RWPE2 (cell line): ENCODE measurements at regions not wholly inside any gene's neighbourhood (a gene's known extent, or its start where the extent isn't known, plus 50 kb on each side); places are given as distances from the start of the nearest gene placed in this dataset.

Experiments used
- ATAC-seq: fragments of 200-7000 bp; cut with Tn5 transposase; 3 replicates; pipeline ENCODE4 v1.9.1; 2021; ENCODE audit warnings: low read depth
- DNase-seq: peaks from one replicate; pipeline ENCODE4 v3.0.0-alpha.2; 2020; ENCODE audit warnings: low spot score
- H3K27ac ChIP-seq: fragments of 450-650 bp; 2 replicates; pipeline ENCODE4 v1.5.1; 2017; ENCODE audit warnings: mild to moderate bottlenecking; ENCODE audit not compliant: poor library complexity, severe bottlenecking
- H3K27me3 ChIP-seq: fragments of 250-450 bp; sonication (Bioruptor Pico); 2 replicates; pipeline ENCODE4 v1.5.1; 2021; ENCODE audit warnings: mild to moderate bottlenecking, moderate library complexity; ENCODE audit not compliant: insufficient read depth, poor library complexity, severe bottlenecking
- H3K36me3 ChIP-seq: fragments of 250-450 bp; sonication (Bioruptor Pico); 2 replicates; pipeline ENCODE4 v1.5.1; 2020; ENCODE audit warnings: low read depth, mild to moderate bottlenecking, moderate library complexity
- H3K4me1 ChIP-seq: fragments of 250-450 bp; sonication (Bioruptor Pico); 2 replicates; pipeline ENCODE4 v1.5.1; 2021; ENCODE audit warnings: mild to moderate bottlenecking, moderate library complexity; ENCODE audit not compliant: insufficient read depth, poor library complexity, severe bottlenecking
- H3K4me3 ChIP-seq: fragments of 250-450 bp; sonication (Bioruptor Pico); 2 replicates; pipeline ENCODE4 v1.5.1; 2021; ENCODE audit warnings: mild to moderate bottlenecking, moderate library complexity; ENCODE audit not compliant: severe bottlenecking
- H3K9me3 ChIP-seq: fragments of 250-450 bp; sonication (Bioruptor Pico); 2 replicates; pipeline ENCODE4 v1.5.1; 2021; ENCODE audit warnings: mild to moderate bottlenecking, moderate library complexity; ENCODE audit not compliant: severe bottlenecking
- CTCF ChIP-seq: fragments of 450-650 bp; IDR thresholded peaks from one replicate; pipeline ENCODE4 v1.5.1; 2017; ENCODE audit warnings: mild to moderate bottlenecking, moderate library complexity; ENCODE audit not compliant: poor library complexity, severe bottlenecking

DNA sequence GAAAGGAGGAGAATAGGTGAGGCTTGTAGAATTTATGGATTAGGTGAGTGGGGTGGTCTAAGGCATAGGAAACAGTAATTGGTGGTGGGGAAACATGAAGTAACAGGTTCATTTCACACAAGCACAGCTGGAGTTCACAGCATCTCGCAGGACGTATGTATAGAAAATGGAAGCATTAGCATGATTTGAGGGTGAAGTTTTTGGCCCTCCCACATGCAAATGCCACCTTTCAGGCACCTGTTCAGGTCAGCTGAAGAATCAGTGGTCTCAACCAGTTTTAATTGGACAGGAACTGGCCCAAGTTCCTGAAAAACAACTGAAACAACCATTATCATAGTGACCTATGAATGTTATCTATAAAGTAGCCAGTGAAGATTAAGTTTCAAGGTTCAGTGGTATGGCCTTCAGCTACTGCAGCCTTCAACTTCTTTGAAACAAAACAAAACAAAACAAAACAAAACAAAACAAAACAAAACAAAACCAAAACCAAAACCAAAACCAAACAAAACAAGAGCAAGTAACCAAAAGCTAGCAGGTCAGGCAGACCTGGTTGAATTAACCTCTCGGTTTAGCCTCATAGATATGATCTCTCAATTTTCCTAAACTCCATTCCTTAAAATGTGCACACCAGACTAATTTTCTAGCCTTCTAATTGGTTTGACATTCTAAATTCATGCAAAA lies 102.1 kb upstream of the SPHKAP start:
- Histone ChIP-seq H3K4me1 (no peaks in the 10 kb centered on the region), H3K27ac (no peak overlapping the region), H3K9me3 (no peaks in the 10 kb centered on the region), H3K27me3 (peaks cover 3% of the 10 kb centered on the region), H3K36me3 (no peaks in the 10 kb centered on the region), H3K4me3 (no peak overlapping the region)
- no peak for ATAC-seq
- DNase-seq, result no peak
- TF ChIP-seq CTCF, result no peak

DNA sequence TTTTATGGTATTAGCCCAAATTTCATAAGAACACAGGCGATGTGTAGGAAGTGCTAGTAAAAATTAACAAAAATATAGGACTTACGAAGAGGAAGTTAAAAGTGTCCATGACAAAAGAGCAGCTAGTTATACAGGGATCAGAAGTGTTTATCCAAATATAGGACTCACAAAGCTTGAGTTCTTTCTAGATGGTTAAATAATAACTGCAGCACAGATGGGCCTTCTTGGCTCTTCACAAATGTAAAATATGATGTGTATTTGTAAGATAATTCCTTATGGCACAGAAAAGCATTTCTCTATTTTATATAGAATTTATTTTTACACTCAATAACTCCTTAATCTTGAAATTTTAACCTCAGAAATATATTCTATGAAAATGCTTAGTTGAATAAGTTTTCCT lies 100.9 kb upstream of the SPHKAP start:
- Histone ChIP-seq H3K4me1 (no peaks in the 10 kb centered on the region), H3K27me3 (peaks cover 3% of the 10 kb centered on the region), H3K27ac (no peak overlapping the region), H3K36me3 (no peaks in the 10 kb centered on the region), H3K4me3 (no peak overlapping the region), H3K9me3 (no peaks in the 10 kb centered on the region)
- DNase-seq, result no peak
- TF ChIP-seq CTCF, result no peak
- no peak for ATAC-seq

- ATAC-seq, result no peak
- Histone ChIP-seq H3K27ac (no peak overlapping the region), H3K9me3 (no peaks in the 10 kb centered on the region), H3K4me1 (no peaks in the 10 kb centered on the region), H3K27me3 (peaks cover 7% of the 10 kb centered on the region), H3K36me3 (no peaks in the 10 kb centered on the region), H3K4me3 (no peak overlapping the region)
- no peak for DNase-seq
- TF ChIP-seq CTCF, result no peak
Observed at GRCh38 chr2:228273159-228273558, 91.7 kb upstream of the SPHKAP start.

DNA sequence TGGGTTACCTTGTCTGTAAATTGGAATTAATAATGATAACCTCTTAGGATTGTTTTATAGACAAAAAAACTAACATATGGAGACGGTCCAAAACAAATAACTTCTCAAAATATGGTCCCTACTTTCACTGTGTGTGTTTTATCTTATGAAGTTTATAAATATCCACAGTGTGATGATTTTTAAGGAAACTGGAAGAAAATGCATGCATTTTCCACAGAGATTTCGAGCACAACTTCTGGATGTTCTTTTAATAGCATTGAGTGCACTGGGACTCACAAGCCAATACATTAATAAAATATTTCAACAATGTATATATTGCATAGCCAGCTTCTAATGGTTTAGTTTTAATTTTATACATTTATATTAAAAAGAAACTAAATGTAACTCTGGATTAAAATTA lies 87.9 kb upstream of the SPHKAP start:
- Histone ChIP-seq H3K27ac (no peak overlapping the region), H3K4me1 (no peaks in the 10 kb centered on the region), H3K9me3 (no peaks in the 10 kb centered on the region), H3K36me3 (no peaks in the 10 kb centered on the region), H3K4me3 (no peak overlapping the region), H3K27me3 (no peaks in the 10 kb centered on the region)
- no peak for TF ChIP-seq CTCF
- ATAC-seq (no peak), DNase-seq (no peak)

GRCh38 chr2:228268756-228269155 lies 87.3 kb upstream of the SPHKAP start:
- Histone ChIP-seq H3K36me3 (no peaks in the 10 kb centered on the region), H3K27ac (no peak overlapping the region), H3K4me3 (no peak overlapping the region), H3K4me1 (no peaks in the 10 kb centered on the region), H3K9me3 (no peaks in the 10 kb centered on the region), H3K27me3 (no peaks in the 10 kb centered on the region)
- TF ChIP-seq CTCF, result no peak
- DNase-seq (no peak), ATAC-seq (no peak)
